Peyer's patch (tissue), 4 donors: ENCODE measurements at regions not wholly inside any gene's neighbourhood (a gene's known extent, or its start where the extent isn't known, plus 50 kb on each side); places are given as distances from the start of the nearest gene placed in this dataset.

Source experiments
- DNase-seq, 3 donors: peaks; one replicate each; pipeline ENCODE4 v3.0.0-alpha.2; 2017 to 2019
- H3K27ac ChIP-seq, 4 donors: fragments of 200-600 bp; sonication (generic); one replicate each; pipeline ENCODE4 v1.5.1; 2016 to 2019
- H3K27me3 ChIP-seq, 2 donors: fragments of 200-600 bp; sonication (generic); one replicate each; pipeline ENCODE4 v1.5.1; 2019
- H3K36me3 ChIP-seq, 3 donors: fragments of 200-600 bp; sonication (generic); one replicate each; pipeline ENCODE4 v1.5.1; 2016 to 2019
- H3K4me1 ChIP-seq, 4 donors: fragments of 200-600 bp; sonication (generic); one replicate each; pipeline ENCODE4 v1.5.1; 2016 to 2019
- H3K4me3 ChIP-seq, 4 donors: fragments of 200-600 bp; sonication (generic); 1 replicate in 3 of 4; 2 replicates in 1 of 4; pipeline ENCODE4 v1.5.1; 2016 to 2019; ENCODE audit warnings: mild to moderate bottlenecking in 1 of 4
- H3K9me3 ChIP-seq, 4 donors: fragments of 200-600 bp; sonication (generic); one replicate each; pipeline ENCODE4 v1.5.1; 2016 to 2019; ENCODE audit warnings: mild to moderate bottlenecking in 1 of 4
- CTCF ChIP-seq, 6 experiments: fragments of 450-650 bp in 4 of 6; fragments of 200-600 bp in 2 of 6; sonication (generic) in 1 of 6; IDR thresholded peaks; one replicate each; pipeline ENCODE4 v1.5.1; 2017 to 2019; ENCODE audit warnings: antibody characterized with exemption in 6 of 6, mild to moderate bottlenecking in 3 of 6, moderate library complexity in 1 of 6
- POLR2A ChIP-seq, 2 donors: fragments of 450-650 bp; IDR thresholded peaks; one replicate each; pipeline ENCODE4 v1.5.1; 2017; ENCODE audit warnings: antibody characterized with exemption in 2 of 2, mild to moderate bottlenecking in 2 of 2, moderate library complexity in 2 of 2

- Histone ChIP-seq H3K9me3 (no peaks in the 10 kb centered on the region), H3K27ac (peak overlapping the region; percentile 67 to 96 (median 88)), H3K36me3 (no peaks in the 10 kb centered on the region), H3K4me3 (peak overlapping the region in 3 of 4 donors; percentile 18 to 51 (median 49)), H3K27me3 (no peaks in the 10 kb centered on the region), H3K4me1 (peaks cover 0 to 49% (median 0%) of the 10 kb centered on the region in 4 donors)
- DNase-seq = peak in 2 of 3 donors; percentile 84 to 86
- TF ChIP-seq CTCF (IDR thresholded peaks at IDR 0.05) = peak in 1 of 6 experiments; percentile 7
- TF ChIP-seq POLR2A (IDR thresholded peaks at IDR 0.05) = peak; percentile 43 to 72
Measured at GRCh38 chr20:19885939-19886660, 128.0 kb downstream of the RIN2 start.

- H3K4me1 ChIP-seq = peaks cover 0 to 56% (median 0%) of the 10 kb centered on the region in 4 donors
- H3K27me3 ChIP-seq = no peaks in the 10 kb centered on the region
- DNase-seq = peak in 2 of 3 donors; percentile 58 to 66
- no peaks in the 10 kb centered on the region for H3K9me3 ChIP-seq
- H3K27ac ChIP-seq = peak overlapping the region; percentile 67 to 97 (median 90)
- peak overlapping the region in 3 of 4 donors; percentile 18 to 51 (median 49) for H3K4me3 ChIP-seq
- peaks cover 0 to 1% (median 0%) of the 10 kb centered on the region in 3 donors for H3K36me3 ChIP-seq
- peak in 2 of 6 experiments; percentile 17 to 26 for TF ChIP-seq CTCF (IDR thresholded peaks at IDR 0.05)
- no peak for TF ChIP-seq POLR2A (IDR thresholded peaks at IDR 0.05)
Measured at GRCh38 chr20:19886661-19887288, 128.7 kb downstream of the RIN2 start.

- Histone ChIP-seq H3K4me3 (peak overlapping the region in 2 of 4 donors; percentile 49 to 51), H3K27ac (peak overlapping the region; percentile 60 to 97 (median 90)), H3K27me3 (no peaks in the 10 kb centered on the region), H3K36me3 (peaks cover 0 to 11% (median 0%) of the 10 kb centered on the region in 3 donors), H3K9me3 (no peaks in the 10 kb centered on the region), H3K4me1 (peaks cover 0 to 59% (median 0%) of the 10 kb centered on the region in 4 donors)
- peak in 1 of 2 donors; percentile 58 for TF ChIP-seq POLR2A (IDR thresholded peaks at IDR 0.05)
- TF ChIP-seq CTCF (IDR thresholded peaks at IDR 0.05) = no peak
- peak in 1 of 3 donors; percentile 53 for DNase-seq
Measured at GRCh38 chr20:19887556-19888268, 129.4 kb upstream of the NAA20 start.

GRCh38 chr20:19888269-19888671 is 128.9 kb upstream of the NAA20 start:
- peak in 2 of 3 donors; percentile 54 to 59 for DNase-seq
- Histone ChIP-seq H3K4me1 (peaks cover 0 to 59% (median 0%) of the 10 kb centered on the region in 4 donors), H3K27ac (peak overlapping the region; percentile 60 to 97 (median 84)), H3K27me3 (no peaks in the 10 kb centered on the region), H3K36me3 (peaks cover 0 to 16% (median 0%) of the 10 kb centered on the region in 3 donors), H3K9me3 (no peaks in the 10 kb centered on the region), H3K4me3 (peak overlapping the region in 2 of 4 donors; percentile 49 to 51)
- TF ChIP-seq POLR2A (IDR thresholded peaks at IDR 0.05) = peak in 1 of 2 donors; percentile 15
- TF ChIP-seq CTCF (IDR thresholded peaks at IDR 0.05) = no peak
